A673 (cell line): ENCODE measurements at regions not wholly inside any gene's neighbourhood (a gene's known extent, or its start where the extent isn't known, plus 50 kb on each side); places are given as distances from the start of the nearest gene placed in this dataset.

Experiments used
- BruUV-seq: library from RNA; stranded (reverse); fragments of 400-500 nt; replicated peaks from 2 replicates; lab custom pipeline; 2021; lab: Mats Ljungman, UMichigan
- CTCF ChIA-PET: fragments of 300-600 bp; sonication (Branson Sonifier 250); formaldehyde crosslinking; loops from one replicate; lab custom pipeline; 2022; ENCODE audit warnings: antibody characterized with exemption; lab: Charles Lee
- POLR2A ChIA-PET: fragments of 300-600 bp; sonication (Branson Sonifier 250); formaldehyde crosslinking; loops from one replicate; lab custom pipeline; 2022; ENCODE audit warnings: antibody characterized with exemption; ENCODE audit not compliant: low non-redundant PET; lab: Charles Lee
- DNase-seq: peaks from one replicate; pipeline ENCODE4 v3.0.0-alpha.2; 2015; ENCODE audit warnings: low spot score
- H3K27ac ChIP-seq: fragments of 200-600 bp; sonication (generic); 2 replicates; pipeline ENCODE4 v1.5.1; 2016; ENCODE audit warnings: mixed run types, low read depth, mild to moderate bottlenecking, mixed read lengths, antibody characterized with exemption, low read length; ENCODE audit not compliant: poor library complexity, severe bottlenecking
- H3K27me3 ChIP-seq: fragments of 200-600 bp; sonication (generic); replicated peaks from 2 replicates; pipeline ENCODE4 v1.6.1; 2017; ENCODE audit warnings: mixed run types, low read depth, mild to moderate bottlenecking, mixed read lengths, antibody characterized with exemption, low read length; ENCODE audit not compliant: insufficient read depth, poor library complexity
- H3K36me3 ChIP-seq: fragments of 200-600 bp; sonication (generic); 2 replicates; pipeline ENCODE4 v1.6.1; 2016; ENCODE audit warnings: mixed run types, mild to moderate bottlenecking, mixed read lengths, antibody characterized with exemption, low read length; ENCODE audit not compliant: insufficient read depth, poor library complexity, severe bottlenecking
- H3K4me1 ChIP-seq: fragments of 200-600 bp; sonication (generic); 2 replicates; pipeline ENCODE4 v1.6.1; 2017; ENCODE audit warnings: mixed run types, mild to moderate bottlenecking, mixed read lengths, antibody characterized with exemption, low read length; ENCODE audit not compliant: insufficient read depth, poor library complexity, severe bottlenecking
- H3K4me3 ChIP-seq: fragments of 200-600 bp; sonication (generic); 2 replicates; pipeline ENCODE4 v1.5.1; 2016; ENCODE audit warnings: low read depth, mixed run types, mild to moderate bottlenecking, mixed read lengths, low read length; ENCODE audit not compliant: poor library complexity, severe bottlenecking
- H3K9me3 ChIP-seq: fragments of 200-600 bp; sonication (generic); 2 replicates; pipeline ENCODE4 v1.6.1; 2016; ENCODE audit warnings: mixed run types, low read depth, mild to moderate bottlenecking, mixed read lengths, antibody characterized with exemption, low read length; ENCODE audit not compliant: poor library complexity, severe bottlenecking
- EZH2 ChIP-seq: fragments of 200-600 bp; sonication (generic); IDR thresholded peaks from 2 replicates; pipeline ENCODE4 v1.6.1; 2017; ENCODE audit warnings: borderline replicate concordance, low read depth, mild to moderate bottlenecking, mixed read lengths, antibody characterized with exemption, low read length; ENCODE audit not compliant: poor library complexity, severe bottlenecking
- intact Hi-C: fragments of 100-400 bp; cut with micrococcal nuclease; formaldehyde crosslinking; loops from one replicate; pipeline ENCODE4 v1.10.0; 2022; ENCODE audit not compliant: unreplicated experiment
- TF ChIP-seq, protein P1 (sequence below): fragments of 300-800, 200-600 bp; sonication (generic); conservative IDR thresholded peaks from 2 replicates; pipeline ENCODE4 v1.5.1; 2017; ENCODE audit warnings: low read depth, mild to moderate bottlenecking, antibody characterized with exemption, low read length, moderate library complexity, mixed read lengths

DNA sequence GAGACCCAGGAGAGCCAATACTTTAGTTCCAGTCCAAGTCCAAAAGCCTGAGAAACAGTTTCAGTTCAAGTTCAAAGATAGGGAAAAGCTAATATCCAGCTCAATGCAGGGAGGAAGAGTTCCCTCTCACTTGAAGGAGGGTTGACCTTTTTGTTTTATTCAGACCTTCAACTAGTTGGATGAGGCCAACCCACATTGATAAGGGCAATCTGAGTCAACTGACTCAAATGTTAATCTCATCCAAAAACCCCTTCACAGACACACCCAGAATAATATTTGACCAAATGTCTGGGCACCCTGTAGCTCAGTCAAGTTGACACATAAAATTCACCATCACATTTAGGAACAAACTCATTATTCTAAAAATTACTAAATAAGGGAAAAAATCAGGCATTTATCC, 246.8 kb downstream of the METTL4 start:
- H3K4me3 ChIP-seq: no peak overlapping the region
- BruUV-seq: no TSS peak
- TF ChIP-seq, protein P1, sequence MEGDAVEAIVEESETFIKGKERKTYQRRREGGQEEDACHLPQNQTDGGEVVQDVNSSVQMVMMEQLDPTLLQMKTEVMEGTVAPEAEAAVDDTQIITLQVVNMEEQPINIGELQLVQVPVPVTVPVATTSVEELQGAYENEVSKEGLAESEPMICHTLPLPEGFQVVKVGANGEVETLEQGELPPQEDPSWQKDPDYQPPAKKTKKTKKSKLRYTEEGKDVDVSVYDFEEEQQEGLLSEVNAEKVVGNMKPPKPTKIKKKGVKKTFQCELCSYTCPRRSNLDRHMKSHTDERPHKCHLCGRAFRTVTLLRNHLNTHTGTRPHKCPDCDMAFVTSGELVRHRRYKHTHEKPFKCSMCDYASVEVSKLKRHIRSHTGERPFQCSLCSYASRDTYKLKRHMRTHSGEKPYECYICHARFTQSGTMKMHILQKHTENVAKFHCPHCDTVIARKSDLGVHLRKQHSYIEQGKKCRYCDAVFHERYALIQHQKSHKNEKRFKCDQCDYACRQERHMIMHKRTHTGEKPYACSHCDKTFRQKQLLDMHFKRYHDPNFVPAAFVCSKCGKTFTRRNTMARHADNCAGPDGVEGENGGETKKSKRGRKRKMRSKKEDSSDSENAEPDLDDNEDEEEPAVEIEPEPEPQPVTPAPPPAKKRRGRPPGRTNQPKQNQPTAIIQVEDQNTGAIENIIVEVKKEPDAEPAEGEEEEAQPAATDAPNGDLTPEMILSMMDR: no peak
- TF ChIP-seq EZH2: no peak
- H3K4me1 ChIP-seq: no peaks in the 10 kb centered on the region
- peaks cover 37% of the 10 kb centered on the region for H3K27me3 ChIP-seq
- H3K9me3 ChIP-seq: no peaks in the 10 kb centered on the region
- POLR2A ChIA-PET: no interaction called here
- intact Hi-C loops: no loop called here
- no peak for DNase-seq
- CTCF ChIA-PET: no interaction called here
- no peaks in the 10 kb centered on the region for H3K36me3 ChIP-seq
- H3K27ac ChIP-seq: no peak overlapping the region

DNA sequence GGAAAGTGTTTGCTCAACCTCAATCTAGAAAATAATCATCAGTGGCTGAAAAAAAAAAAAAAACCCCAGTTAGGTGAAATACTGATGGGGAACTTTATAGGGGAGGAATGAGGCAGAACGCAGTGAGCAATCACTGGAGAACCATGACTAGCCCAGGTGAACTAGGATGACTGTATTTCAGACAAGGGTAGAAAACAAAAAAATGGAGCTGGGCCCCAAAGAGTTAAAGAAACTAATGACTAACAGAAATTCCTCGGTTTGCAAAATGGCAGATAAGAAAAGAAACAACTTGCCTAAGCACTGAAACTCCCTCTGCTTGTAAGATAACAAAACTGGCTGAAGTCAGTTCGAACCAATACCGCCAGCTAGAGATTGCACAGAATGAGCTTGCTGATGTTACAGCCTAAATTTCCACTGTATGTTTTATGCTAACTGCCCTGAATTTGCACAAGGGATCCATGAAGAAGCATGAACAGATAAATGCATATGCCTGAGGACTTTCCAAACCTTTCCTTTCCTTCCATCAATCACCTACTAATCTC, 245.9 kb downstream of the METTL4 start:
- Histone ChIP-seq H3K9me3 (no peaks in the 10 kb centered on the region), H3K4me3 (no peak overlapping the region), H3K4me1 (no peaks in the 10 kb centered on the region), H3K36me3 (no peaks in the 10 kb centered on the region), H3K27me3 (peaks cover 45% of the 10 kb centered on the region), H3K27ac (no peak overlapping the region)
- TF ChIP-seq EZH2: no peak
- TF ChIP-seq, protein P1: no peak
- intact Hi-C loops: no loop called here
- DNase-seq: no peak
- ChIA-PET CTCF (no interaction called here), POLR2A (no interaction called here)
- BruUV-seq: no TSS peak

DNA sequence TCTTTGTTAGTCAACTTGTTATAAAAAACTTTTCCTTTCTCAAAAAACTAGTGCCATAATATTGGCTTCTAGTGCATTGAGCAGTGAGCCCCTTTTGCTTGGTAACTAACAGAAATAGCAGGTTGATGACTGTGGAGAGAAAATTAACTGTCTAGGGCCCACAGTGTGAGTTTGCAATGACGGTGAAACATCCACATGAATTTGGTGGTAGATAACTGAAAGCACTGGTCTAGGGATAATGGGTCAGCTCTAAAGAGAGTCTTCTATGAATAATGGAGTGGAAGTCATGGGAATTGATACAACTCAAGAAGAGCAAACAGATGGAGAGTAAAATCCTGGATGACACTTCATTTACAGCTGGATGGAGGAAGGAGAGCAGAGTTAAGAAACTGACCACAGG, 245.4 kb downstream of the METTL4 start:
- Histone ChIP-seq H3K27ac (no peak overlapping the region), H3K4me1 (no peaks in the 10 kb centered on the region), H3K27me3 (peaks cover 51% of the 10 kb centered on the region), H3K36me3 (no peaks in the 10 kb centered on the region), H3K9me3 (no peaks in the 10 kb centered on the region), H3K4me3 (no peak overlapping the region)
- CTCF ChIA-PET: no interaction called here
- no TSS peak for BruUV-seq
- TF ChIP-seq EZH2: no peak
- TF ChIP-seq, protein P1: no peak
- POLR2A ChIA-PET: no interaction called here
- intact Hi-C loops: no loop called here
- DNase-seq: no peak
